Ovary (tissue), 7 donors: ENCODE measurements at regions not wholly inside any gene's neighbourhood (a gene's known extent, or its start where the extent isn't known, plus 50 kb on each side); places are given as distances from the start of the nearest gene placed in this dataset.
"Not testable (repeated sequence)": the region's sequence is repeated elsewhere in the genome, so short reads cannot be mapped to it uniquely, and the experiment has no call there.

Source experiments
- DNase-seq, 5 donors: peaks; one replicate each; pipeline ENCODE4 v3.0.0-alpha.2; 2019 to 2020
- H3K27ac ChIP-seq, 2 donors: fragments of 200-600 bp; one replicate each; pipeline versions ENCODE4 v1.5.1 to v1.8.0; 2019 to 2022
- H3K27me3 ChIP-seq: fragments of 200-600 bp; one replicate; pipeline ENCODE4 v1.8.0; 2022
- H3K36me3 ChIP-seq: fragments of 200-600 bp; sonication (generic); one replicate; pipeline ENCODE4 v1.5.1; 2019
- H3K4me1 ChIP-seq: one replicate; pipeline ENCODE4 v1.8.1; 2013; ENCODE audit warnings: mild to moderate bottlenecking, moderate library complexity; ENCODE audit not compliant: insufficient read depth
- H3K4me3 ChIP-seq: fragments of 200-600 bp; sonication (generic); one replicate; pipeline ENCODE4 v1.5.1; 2017
- H3K9me3 ChIP-seq, 2 donors: fragments of 200-600 bp in 1 of 2; sonication (generic) in 1 of 2; one replicate each; pipeline versions ENCODE4 v1.5.1 to v1.8.1; 2013 to 2019; ENCODE audit warnings: mild to moderate bottlenecking in 1 of 2, moderate library complexity in 1 of 2
- EP300 ChIP-seq: sonication (generic); formaldehyde crosslinking; IDR thresholded peaks from one replicate; pipeline ENCODE4 v1.6.1; 2017; ENCODE audit warnings: antibody characterized with exemption
- POLR2A ChIP-seq: fragments of 450-650 bp; IDR thresholded peaks from one replicate; pipeline ENCODE4 v1.6.1; 2017; ENCODE audit warnings: antibody characterized with exemption, mild to moderate bottlenecking, moderate library complexity
- WGBS, 3 donors: extraction: QIAGEN DNeasy Blood & Tissue Kit in 1 of 3; methylation state at CpG; one replicate each; pipeline versions ENCODE4 v1.1.5 to v1.1.7; 2013 to 2017; 5-methylcytosine and 5-hydroxymethylcytosine counted together
- intact Hi-C, 4 donors: fragments of 100-400 bp; cut with DNase I; formaldehyde crosslinking; loops; one replicate each; pipeline versions ENCODE4 v1.11.0 to v1.15.1; 2022 to 2023
- TF ChIP-seq, protein P1 (sequence below), 3 donors: fragments of 450-650 bp in 2 of 3; fragments of 200-600 bp in 1 of 3; IDR thresholded peaks; one replicate each; pipeline versions ENCODE4 v1.5.1 to v1.8.0; 2016 to 2022; ENCODE audit warnings: antibody characterized with exemption in 3 of 3, mild to moderate bottlenecking in 1 of 3
- donor health status: DM: no; HTN: no; CAD: no; lungs with moderate emphysema.
- donor health status: DM: no; HTN: no; CAD: no.
- donor health status: Bipolar disorder and iron deficiency.
- donor health status: DM: no; HTN: no; CAD: no.
- donor health status: DM: yes; HTN: yes; CAD: no.

- TF ChIP-seq, protein P1, sequence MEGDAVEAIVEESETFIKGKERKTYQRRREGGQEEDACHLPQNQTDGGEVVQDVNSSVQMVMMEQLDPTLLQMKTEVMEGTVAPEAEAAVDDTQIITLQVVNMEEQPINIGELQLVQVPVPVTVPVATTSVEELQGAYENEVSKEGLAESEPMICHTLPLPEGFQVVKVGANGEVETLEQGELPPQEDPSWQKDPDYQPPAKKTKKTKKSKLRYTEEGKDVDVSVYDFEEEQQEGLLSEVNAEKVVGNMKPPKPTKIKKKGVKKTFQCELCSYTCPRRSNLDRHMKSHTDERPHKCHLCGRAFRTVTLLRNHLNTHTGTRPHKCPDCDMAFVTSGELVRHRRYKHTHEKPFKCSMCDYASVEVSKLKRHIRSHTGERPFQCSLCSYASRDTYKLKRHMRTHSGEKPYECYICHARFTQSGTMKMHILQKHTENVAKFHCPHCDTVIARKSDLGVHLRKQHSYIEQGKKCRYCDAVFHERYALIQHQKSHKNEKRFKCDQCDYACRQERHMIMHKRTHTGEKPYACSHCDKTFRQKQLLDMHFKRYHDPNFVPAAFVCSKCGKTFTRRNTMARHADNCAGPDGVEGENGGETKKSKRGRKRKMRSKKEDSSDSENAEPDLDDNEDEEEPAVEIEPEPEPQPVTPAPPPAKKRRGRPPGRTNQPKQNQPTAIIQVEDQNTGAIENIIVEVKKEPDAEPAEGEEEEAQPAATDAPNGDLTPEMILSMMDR (IDR thresholded peaks at IDR 0.05), result no peak
- TF ChIP-seq EP300 (no peak), POLR2A (no peak)
- no peak for DNase-seq
- no peak overlapping the region for H3K4me3 ChIP-seq
- no peak overlapping the region for H3K27ac ChIP-seq
- no peaks in the 10 kb centered on the region for H3K9me3 ChIP-seq
- no peaks in the 10 kb centered on the region for H3K27me3 ChIP-seq
- intact Hi-C loops, result no loop called here
- H3K4me1 ChIP-seq, result no peaks in the 10 kb centered on the region
- 84 to 92% (median 92%) methylated on average over 2 of the region's 2 CpGs for WGBS, 3 donors
- no peaks in the 10 kb centered on the region for H3K36me3 ChIP-seq
Observed at GRCh38 chr9:34777666-34778065, 67.7 kb upstream of the CCL21 start.

DNA sequence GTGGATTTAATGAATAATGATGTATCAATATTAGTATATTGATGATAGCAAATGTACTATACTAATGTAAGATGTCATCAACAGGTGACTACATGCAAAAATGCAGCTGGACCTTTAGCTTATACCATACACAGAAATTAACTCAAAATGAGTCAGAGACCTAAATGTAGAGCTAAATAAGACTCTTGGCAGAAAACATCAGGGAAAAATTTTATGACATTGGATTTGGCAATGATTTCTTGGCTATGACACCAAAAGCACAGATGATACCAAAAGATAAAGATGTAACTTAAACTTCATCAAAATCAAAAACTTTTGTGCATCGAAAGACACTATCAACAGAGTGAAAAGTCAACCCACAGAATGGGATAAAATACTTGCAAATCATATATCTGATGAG, 64.0 kb upstream of the CCL21 start:
- no peak for TF ChIP-seq EP300
- TF ChIP-seq, protein P1 (IDR thresholded peaks at IDR 0.05), result no peak
- TF ChIP-seq POLR2A, result no peak
- Histone ChIP-seq H3K27me3 (no peaks in the 10 kb centered on the region), H3K36me3 (no peaks in the 10 kb centered on the region), H3K4me1 (no peaks in the 10 kb centered on the region), H3K9me3 (no peaks in the 10 kb centered on the region), H3K4me3 (no peak overlapping the region), H3K27ac (no peak overlapping the region)
- intact Hi-C loops, result no loop called here
- WGBS, 3 donors, result 22 to 49% (median 31%) methylated on average over 1 of the region's 1 CpG
- no peak for DNase-seq

DNA sequence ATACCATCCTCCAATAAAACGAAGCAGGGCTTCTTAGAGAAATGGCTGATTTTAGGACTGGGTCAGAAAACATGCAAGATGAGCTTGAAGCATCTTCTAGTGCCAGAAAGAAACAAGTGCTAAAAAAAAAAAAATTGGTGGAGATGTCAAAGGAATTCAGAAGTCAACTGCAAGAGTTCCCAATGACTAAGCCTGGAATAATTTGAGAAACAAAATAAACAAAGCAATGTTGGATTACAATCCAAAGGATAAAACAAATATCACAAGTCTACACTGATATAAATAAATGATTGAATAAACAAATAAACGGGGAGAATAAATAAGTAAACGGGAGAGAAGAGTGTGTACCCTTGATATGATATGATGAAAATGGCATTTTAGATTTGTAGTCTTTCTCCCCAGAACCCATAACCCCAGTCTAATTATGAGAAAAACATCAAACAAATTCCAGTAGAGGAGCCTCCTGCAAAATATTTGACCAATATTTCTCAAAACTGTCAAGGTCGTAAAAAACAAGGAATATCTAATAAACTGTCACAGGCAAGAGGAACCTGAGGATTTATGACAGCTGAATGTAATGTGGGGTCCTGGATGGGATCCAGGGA, 63.5 kb upstream of the CCL21 start:
- TF ChIP-seq EP300 (no peak), POLR2A (no peak)
- TF ChIP-seq, protein P1 (IDR thresholded peaks at IDR 0.05), result no peak
- H3K36me3 ChIP-seq, result no peaks in the 10 kb centered on the region
- DNase-seq, result no peak
- WGBS, 3 donors, result 12 to 18% (median 18%) methylated on average over 4 of the region's 4 CpGs
- H3K9me3 ChIP-seq, result no peaks in the 10 kb centered on the region
- no peaks in the 10 kb centered on the region for H3K27me3 ChIP-seq
- no peak overlapping the region for H3K4me3 ChIP-seq
- no peak overlapping the region for H3K27ac ChIP-seq
- intact Hi-C loops, result no loop called here
- H3K4me1 ChIP-seq, result no peaks in the 10 kb centered on the region

GRCh38 chr9:34771007-34771406, 61.1 kb upstream of the CCL21 start:
- WGBS, 3 donors, result 86 to 91% (median 87%) methylated on average over 4 of the region's 4 CpGs
- Histone ChIP-seq H3K27ac (no peak overlapping the region), H3K4me1 (no peaks in the 10 kb centered on the region), H3K36me3 (no peaks in the 10 kb centered on the region), H3K4me3 (no peak overlapping the region), H3K27me3 (no peaks in the 10 kb centered on the region), H3K9me3 (no peaks in the 10 kb centered on the region)
- DNase-seq, result no peak
- TF ChIP-seq, protein P1 (IDR thresholded peaks at IDR 0.05), result no peak
- TF ChIP-seq EP300 (no peak), POLR2A (no peak)
- intact Hi-C loops, result no loop called here

GRCh38 chr9:34767087-34767486, 57.2 kb upstream of the CCL21 start:
- H3K9me3 ChIP-seq, H3K4me1 ChIP-seq, DNase-seq, H3K27ac ChIP-seq, H3K4me3 ChIP-seq, intact Hi-C loops, H3K36me3 ChIP-seq, H3K27me3 ChIP-seq: not testable (repeated sequence)
- WGBS, 3 donors, result 52 to 58% (median 56%) methylated on average over 8 to 9 of the region's 9 CpGs

DNA sequence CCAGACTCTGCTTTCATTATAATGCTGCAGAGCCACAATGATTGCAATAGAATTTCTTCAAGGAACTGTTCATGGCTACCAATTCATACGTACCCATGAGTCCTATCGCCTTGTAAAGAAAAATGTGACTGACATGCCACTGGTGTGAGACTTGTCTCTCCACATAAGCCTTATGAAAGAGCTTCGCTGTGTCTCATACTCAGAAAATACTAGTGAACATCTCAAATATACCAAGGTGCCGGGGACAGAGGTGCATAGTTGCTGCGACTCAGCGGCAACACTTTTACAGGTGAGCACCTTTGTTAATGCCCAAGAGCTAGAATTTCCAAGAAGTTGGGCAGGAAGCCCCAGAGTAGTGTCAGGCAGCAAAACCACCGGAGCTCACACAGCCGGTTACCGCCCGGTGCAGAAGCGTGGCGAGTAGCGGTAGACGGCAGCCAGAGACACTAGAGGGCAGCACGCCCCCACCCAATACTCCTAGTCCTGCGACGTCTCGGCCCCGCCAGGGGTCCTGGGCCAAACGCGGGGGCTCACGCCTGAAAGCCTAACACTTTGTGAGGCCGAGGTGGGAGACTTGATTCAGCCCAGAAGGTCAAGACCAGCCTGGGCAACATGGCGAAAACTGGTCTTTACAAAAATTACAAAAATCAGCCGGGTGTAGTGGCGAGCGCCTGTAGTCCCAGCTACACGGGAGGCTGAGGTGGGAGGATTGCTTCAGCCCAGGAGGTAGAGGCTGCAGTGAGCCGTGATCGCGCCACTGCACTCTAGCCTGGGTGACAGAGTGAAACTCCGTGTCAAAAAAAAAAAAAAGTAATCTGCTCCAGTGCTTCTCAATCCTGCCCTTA, 50.5 kb upstream of the CCL21 start:
- H3K9me3 ChIP-seq, H3K4me3 ChIP-seq, H3K27ac ChIP-seq, H3K27me3 ChIP-seq, H3K36me3 ChIP-seq, H3K4me1 ChIP-seq, intact Hi-C loops: not testable (repeated sequence)
- 33 to 38% (median 38%) methylated on average over 30 to 32 of the region's 32 CpGs for WGBS, 3 donors
- DNase-seq, result peak in 1 of 5 donors; percentile 20
